GM08714 (cell line): ENCODE measurements at regions not wholly inside any gene's neighbourhood (a gene's known extent, or its start where the extent isn't known, plus 50 kb on each side); places are given as distances from the start of the nearest gene placed in this dataset.
"Not testable (repeated sequence)": the region's sequence is repeated elsewhere in the genome, so short reads cannot be mapped to it uniquely, and the experiment has no call there.

Source experiments
- H3K4me3 ChIP-seq: fragments of 200-500 bp; sonication (Bioruptor generic); 2 replicates; pipeline ENCODE4 v1.5.1; 2014; ENCODE audit warnings: mild to moderate bottlenecking, low read length, inconsistent platforms
- ZNF274 ChIP-seq: IDR thresholded peaks from 2 replicates; pipeline ENCODE4 v1.6.1; 2012; ENCODE audit warnings: mild to moderate bottlenecking, low read depth, low read length

DNA sequence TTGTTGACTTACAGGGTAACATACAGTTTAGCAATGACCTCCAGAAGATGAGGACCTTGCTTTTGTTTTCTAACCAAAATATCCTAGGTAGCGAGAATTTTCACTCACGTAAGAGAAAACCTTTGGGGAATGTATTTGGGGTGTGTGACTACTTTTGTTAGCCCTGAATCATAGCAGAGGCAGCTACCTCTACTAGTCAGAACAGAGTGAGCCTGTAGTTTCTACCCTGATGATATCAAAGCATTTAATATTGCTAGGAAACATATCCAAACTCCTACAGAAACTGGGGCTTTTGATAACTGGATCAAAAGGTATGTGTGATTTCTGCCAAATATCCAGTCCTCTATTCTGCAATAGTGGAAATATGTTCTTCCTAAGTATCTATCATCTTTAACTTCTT lies 462.6 kb upstream of the ZEB2 start:
- no peak for TF ChIP-seq ZNF274
- H3K4me3 ChIP-seq, result no peak overlapping the region

DNA sequence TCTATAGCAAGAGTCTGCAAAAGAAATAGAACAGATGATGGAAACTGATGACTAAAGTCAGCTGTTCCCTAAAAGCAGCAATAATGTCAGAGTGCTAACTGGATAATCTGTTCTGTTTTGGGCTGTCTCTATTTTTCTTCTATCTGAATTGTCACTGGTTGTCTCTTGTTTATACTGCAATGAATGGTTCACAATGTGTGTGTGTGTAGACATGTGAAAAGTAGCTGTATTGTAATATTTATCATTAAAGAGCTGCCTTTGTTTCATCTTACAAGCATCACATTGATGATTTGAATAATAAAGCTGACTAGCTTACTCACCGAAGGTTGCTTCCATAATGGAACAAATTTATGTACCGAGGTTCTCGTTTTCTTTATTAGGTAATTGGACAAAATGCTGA lies 456.0 kb upstream of the ZEB2 start:
- no peak overlapping the region for H3K4me3 ChIP-seq

DNA sequence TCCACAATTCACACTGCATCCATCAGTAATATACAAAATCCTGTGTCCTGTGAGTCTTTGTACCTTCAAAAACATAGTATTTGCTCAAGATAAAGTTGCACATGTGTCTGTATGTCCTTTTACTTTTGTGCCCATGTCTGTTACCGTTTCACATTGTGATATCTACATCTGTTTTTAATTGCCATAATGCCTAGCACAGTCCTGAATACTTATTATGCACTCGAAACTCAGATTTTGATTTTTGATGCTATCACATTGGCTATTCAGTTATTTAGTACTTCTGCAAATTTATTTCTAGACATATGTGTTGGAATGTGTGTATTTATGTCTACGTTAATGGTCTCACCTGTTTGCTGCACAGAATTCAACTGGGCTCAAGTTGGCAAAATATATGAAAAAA lies 452.8 kb upstream of the ZEB2 start:
- no peak for TF ChIP-seq ZNF274
- H3K4me3 ChIP-seq, result no peak overlapping the region

More for the DNA sequence above, 456.0 kb upstream of the ZEB2 start:
- TF ChIP-seq ZNF274, result no peak

DNA sequence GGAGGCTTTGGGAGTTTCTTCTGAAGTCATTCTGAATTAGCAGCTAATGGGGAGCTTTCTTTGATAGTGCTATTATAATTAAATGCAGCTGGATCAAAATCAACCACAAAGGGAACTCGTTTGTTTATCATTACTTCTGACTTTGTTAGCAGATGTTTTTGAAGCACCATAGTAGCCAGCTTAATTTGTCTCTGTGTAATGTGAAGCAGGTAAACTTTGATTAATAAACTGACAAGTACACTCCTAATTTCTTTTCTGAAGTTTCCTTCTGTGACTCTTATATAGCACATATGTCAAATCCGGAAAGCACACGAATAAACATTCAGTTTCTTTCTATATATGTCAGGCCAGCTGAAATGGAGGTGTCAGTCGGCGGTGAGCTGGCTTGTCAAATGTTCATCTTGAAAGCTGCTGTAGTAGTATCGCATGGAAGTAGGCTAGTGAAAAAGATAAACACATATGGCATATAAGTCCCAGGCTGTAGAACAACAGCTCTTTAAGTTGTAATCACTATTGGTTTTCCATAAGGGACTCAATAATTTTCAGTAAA lies 451.9 kb upstream of the ZEB2 start:
- no peak overlapping the region for H3K4me3 ChIP-seq
- TF ChIP-seq ZNF274, result no peak

DNA sequence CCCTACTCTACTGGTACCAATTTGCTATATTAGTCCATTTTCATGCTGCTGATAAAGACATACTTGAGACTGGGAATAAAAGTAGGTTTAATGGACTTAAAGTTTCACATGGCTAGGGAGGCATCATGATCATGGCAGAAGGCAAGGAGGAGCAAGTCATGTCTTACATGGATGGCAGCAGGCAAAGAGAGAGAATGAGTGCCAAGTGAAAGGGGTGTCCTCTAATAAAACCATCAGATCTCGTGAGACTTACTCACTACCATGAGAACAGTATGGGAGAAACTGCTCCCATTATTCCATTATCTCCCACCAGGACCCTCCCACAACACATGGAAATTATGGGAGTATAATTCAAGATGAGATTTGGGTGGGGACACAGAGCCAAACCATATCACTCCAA lies 450.5 kb upstream of the ZEB2 start:
- not testable (repeated sequence) for H3K4me3 ChIP-seq

DNA sequence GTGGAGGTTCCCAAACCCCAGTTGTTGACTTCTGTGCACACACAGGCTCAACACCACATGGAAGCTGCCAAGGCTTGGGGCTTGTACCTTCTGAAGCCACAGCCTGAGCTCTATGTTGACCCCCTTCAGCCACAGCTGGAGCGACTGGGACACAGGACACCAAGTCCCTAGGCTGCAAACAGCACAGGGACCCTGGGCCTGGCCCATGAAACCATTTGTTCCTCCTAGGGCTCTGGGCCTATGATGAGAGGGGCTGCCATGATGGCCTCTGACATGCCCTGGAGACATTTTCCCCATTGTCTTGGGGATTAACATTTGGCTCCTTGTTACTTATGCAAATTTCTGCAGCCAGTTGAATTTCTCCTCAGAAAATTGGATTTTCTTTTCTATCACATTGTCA lies 449.6 kb upstream of the ZEB2 start:
- not testable (repeated sequence) for H3K4me3 ChIP-seq

DNA sequence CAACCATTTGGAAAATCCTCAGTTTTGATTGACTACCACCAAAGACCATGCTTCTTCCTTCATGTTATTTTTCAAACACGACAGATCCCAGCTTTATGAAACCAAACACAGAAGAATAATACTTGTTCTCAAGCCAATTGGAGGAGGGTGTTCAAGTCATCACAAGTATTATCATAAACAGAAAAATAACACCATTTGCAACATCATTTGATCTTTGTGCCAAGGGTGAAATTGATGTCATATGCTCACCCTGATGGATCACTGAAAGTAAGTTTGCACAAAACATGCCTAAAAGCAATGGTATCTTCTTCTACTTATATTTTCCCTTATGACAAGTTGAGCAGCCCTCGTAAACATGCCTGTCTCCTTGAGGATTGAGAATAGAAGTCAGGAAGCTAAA lies 448.0 kb upstream of the ZEB2 start:
- no peak overlapping the region for H3K4me3 ChIP-seq
- no peak for TF ChIP-seq ZNF274

DNA sequence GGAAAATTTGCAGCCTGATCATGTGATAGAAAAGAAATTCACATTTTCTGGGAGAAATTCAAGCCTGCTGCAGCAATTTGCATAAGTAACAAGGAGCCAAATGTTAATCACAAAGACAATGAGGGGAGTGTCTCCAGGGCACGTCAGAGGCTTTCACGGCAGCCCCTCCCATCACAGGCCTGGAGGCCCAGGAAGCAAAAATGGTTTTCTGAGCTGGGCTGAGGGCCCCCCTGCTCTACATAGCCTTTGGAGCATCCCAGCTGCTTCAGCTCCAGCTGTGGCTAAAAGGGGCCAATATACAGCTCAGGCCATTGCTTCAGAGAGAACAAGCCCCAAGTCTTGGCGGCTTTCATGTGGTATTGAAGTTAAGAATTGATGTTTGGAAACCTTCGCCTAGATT lies 445.3 kb upstream of the ZEB2 start:
- TF ChIP-seq ZNF274, result no peak
- no peak overlapping the region for H3K4me3 ChIP-seq

DNA sequence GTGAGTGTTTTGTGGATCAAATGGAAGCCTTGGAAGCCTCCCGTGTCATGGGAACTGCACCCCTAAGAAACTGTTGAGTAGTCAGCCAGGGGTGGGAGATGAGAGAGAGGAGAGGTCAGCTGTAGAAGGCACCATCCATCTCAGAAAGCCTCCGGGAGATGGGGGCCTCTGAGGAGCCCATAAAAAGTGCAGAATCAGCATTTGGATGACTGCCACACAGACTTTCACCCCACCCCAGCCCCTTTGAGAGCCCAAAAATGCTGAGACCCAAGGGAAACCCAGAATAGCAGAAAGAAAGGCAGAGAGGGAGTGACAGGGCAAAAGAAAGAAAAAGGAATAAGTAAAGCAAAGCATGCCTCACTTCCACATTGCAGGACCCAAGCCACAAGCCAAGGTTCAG lies 443.1 kb upstream of the ZEB2 start:
- no peak for TF ChIP-seq ZNF274
- no peak overlapping the region for H3K4me3 ChIP-seq

DNA sequence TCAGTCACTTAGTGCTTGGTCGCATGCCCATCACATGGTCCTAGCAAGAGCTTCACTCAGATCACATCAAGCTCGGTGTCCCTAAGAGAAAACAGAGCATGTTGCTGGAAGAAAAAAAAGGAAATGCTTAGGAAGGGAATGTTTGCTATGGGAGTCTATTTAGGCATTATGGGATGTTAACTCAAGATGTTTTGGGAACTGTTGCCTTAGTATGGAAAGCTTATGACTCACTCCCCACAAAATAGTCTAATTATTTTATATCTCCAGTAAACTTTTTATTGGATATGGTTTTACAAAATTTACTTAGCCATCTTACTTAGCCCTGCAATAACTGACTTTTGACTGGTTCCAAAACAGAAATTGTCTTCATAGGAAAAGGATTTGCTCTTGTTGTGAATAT lies 439.5 kb upstream of the ZEB2 start:
- no peak for TF ChIP-seq ZNF274
- no peak overlapping the region for H3K4me3 ChIP-seq

DNA sequence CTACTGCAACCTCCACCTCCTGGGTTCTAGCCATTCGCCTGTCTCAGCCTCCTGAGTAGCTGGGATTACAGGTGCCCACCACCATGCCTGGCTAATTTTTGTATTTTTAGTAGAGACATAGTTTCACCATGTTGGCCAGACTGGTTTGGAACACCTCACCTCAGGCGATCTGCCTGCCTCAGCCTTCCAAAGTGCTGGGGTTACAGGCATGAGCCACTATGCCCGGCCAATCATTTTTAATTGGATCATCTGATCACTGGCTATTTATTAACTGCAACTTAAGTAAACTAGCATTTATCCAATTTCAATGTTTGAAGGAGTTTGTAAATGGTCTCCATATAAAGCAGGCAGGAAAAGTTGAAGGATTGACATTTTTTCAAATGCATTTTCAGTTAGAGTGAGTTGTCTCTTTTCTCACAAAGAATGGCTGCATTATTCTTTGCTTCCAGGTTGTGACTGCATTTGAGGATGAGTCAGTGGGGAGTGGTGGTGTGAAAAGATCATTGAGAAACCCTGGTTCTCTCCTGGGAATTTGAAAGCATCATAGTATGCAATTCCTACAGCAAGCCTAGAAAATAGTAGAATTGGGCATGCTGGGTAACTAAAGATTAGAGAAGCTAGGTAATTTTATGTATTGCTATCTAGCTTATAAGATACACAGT lies 431.1 kb upstream of the ZEB2 start:
- no peak for TF ChIP-seq ZNF274
- H3K4me3 ChIP-seq, result no peak overlapping the region

DNA sequence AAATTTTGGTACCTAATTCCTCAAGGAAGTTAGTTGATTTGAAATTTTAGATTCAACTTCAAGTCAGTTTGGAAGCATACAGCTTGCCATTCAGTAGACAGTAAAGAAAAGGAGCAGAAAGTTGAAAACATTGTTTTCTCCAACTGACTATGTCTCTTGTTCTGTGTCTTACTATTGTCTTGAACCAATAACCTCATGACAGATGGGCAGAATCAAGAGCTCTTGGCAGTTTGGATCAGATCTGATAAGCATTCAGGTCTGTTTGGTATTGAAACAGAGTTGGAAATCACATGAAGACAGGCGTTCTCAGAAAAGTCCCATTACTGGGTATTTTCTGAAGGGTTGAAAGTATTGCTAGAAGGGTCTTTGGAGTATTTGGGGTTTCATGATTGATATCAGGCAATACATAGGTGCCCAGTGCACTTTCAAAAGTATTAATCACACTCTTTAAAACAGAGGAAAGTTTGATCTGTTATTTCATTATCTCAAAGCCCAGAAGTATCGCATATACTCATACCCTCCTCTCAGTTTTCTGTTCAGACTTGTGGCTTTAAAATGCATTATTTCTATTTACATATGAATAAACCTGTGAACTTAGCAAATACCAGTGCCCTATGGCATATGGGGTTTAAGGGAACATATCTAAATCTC lies 428.4 kb upstream of the ZEB2 start:
- no peak overlapping the region for H3K4me3 ChIP-seq
- TF ChIP-seq ZNF274, result no peak

DNA sequence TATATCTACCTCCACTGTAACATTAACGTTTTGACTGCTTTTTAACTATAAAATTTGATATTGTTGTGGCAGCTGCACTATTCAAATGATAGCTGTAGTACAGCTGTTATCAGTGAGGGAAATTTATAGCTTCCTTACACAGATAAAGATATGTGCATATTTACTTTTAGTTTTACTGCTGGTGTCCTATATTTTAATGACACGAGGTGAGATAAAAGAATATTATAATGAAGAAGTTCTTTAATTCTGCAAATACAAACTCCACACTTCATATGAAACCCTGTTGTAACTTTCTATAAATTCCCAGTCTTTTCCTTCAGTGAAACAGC lies 427.8 kb upstream of the ZEB2 start:
- H3K4me3 ChIP-seq, result no peak overlapping the region
- TF ChIP-seq ZNF274, result no peak

DNA sequence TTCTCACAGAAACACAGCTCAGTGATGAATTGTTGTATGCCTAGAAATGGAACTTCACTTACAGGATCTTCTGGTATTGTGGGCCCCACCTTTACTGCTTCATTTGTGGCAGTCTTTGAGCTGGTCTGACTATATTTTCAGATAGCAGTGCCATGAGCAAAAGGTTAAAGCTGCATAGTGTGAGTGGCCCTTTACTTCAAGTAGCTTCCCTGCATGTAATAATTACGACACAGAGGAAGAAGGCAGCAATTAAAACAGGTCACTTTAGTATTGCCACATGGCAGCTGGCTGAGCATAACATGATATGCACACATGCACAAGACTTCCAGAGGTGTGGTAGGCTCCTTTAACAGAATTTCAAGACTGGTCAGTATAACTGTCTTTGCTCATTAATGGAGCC lies 426.3 kb upstream of the ZEB2 start:
- no peak overlapping the region for H3K4me3 ChIP-seq
- no peak for TF ChIP-seq ZNF274

DNA sequence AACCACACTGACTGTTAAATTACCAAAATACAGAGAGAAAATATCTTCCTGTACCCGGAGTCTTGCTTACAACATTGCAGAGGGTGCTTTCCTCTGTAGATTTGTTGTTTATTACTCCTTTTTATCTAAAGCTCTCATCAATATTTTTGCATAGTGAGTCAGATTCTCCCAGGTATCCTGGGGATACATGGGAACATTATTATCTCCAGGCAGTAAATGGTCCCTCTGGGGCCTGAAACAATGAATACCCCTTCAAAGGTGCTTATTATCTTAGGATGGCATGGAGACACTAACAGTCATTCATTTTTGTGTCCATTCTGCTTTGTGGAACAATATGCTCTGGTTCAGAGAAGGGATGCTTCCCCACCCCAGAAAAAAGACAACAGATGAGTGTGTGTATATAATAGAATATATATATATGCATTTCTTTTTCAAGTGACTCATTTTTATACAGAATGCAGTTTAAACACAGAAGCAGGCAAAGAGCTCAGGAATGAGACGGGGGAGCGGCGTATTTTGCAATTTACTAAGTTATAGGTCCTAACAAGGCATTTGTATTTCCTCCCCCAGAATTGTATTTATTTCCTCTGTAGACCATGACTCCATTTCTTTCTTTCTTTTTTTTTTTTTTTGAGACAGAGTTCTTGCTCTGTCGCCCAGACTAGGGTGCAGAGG lies 424.8 kb upstream of the ZEB2 start:
- TF ChIP-seq ZNF274, result no peak

DNA sequence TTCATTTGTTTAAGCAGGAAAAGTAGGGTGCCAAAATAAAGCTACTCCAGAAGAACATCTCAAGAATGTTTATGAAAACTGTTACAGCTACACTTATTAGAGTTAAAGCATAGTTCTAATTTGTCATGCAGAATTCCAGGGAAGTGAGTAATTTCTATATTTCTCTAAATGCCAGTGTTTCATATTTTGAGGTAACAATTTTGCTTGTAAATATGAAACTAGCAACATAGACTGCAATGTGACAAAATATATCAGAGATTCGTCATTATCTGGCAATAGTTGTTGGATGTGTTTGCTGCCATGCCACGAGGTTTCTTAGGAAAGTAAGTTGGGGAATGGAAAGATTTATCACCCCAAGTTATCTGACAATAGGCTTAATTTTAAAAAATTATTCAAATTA lies 424.1 kb upstream of the ZEB2 start:
- H3K4me3 ChIP-seq, result no peak overlapping the region
- TF ChIP-seq ZNF274, result no peak

More for the DNA sequence above, 424.8 kb upstream of the ZEB2 start:
- no peak overlapping the region for H3K4me3 ChIP-seq
